ENCODE measurements at regions not wholly inside any gene's neighbourhood (a gene's known extent, or its start where the extent isn't known, plus 50 kb on each side); places are given as distances from the start of the nearest gene placed in this dataset.

DNA sequence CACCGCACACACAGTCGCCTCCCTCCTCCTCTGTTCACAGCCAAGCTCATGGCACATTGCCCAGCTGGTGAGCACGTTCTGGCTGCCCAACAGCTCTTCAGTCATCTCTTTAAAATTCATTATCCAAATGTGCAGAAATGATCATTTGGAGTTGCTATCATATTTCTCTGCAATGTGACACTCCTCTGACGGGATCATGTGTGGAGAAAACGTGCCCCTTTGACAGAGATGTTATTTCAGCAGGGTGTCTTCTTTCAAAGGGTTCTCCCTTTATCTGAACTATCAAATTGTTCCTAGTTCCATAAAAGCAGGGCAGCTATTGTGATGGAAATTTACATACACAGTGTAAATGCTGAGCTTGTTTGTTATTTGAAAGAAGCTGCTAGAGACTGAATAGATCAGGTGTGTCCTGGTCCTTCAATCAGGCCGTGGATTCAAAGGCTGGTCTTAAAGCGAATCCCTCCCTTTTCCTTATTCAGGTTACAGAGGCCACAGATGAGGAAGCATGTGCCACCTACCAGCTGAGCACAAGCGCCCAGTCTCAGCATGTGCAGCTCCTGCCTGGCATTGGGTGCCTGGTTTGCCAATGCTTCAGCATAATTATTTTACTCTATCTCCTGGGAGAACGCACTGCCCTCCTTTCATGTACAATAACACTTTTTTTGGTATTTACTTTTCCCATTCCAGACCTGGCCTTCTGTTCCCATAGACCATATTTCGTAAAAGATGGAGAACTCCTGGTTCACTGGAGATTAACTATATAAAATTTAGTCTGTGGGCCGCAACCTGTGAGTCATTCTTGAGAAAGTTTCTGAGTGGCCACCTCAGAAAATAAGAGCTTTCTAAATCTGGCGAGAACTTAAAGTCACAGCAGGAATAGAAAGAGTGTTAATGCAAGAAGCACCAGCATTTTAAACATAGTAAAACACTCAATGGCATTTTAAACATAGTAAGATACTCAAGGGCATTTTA, 433.7 kb downstream of the ENC1 start:
- TF ChIP-seq CTCF (IDR thresholded peaks at IDR 0.05): no peak
- TF ChIP-seq EP300 (IDR thresholded peaks at IDR 0.05): no peak
- no peak for TF ChIP-seq POLR2A (IDR thresholded peaks at IDR 0.05)

All from ovary (tissue), 3 donors.